ENCODE measurements at regions not wholly inside any gene's neighbourhood (a gene's known extent, or its start where the extent isn't known, plus 50 kb on each side); places are given as distances from the start of the nearest gene placed in this dataset.

GRCh38 chr20:7610681-7611080 lies 329.6 kb downstream of the HAO1 start:
- DNase-seq (ENCODE audit: low read depth, low spot score), result no peak
- Histone ChIP-seq H3K4me3 (ENCODE audit: low read depth, low read length) (no peak overlapping the region), H3K27me3 (ENCODE audit: control insufficient read depth, insufficient read depth, low read length) (no peaks in the 10 kb centered on the region), H3K9me3 (ENCODE audit: control insufficient read depth, insufficient read depth, low read length) (no peaks in the 10 kb centered on the region), H3K27ac (ENCODE audit: low read depth, low read length) (no peak overlapping the region)
- CTCF ChIA-PET, result no interaction called here
- POLR2A ChIA-PET, result no interaction called here
- TF ChIP-seq CTCF (IDR thresholded peaks at IDR 0.05; ENCODE audit: low read depth, low read length), result no peak

- no peak for TF ChIP-seq CTCF (IDR thresholded peaks at IDR 0.05; ENCODE audit: low read depth, low read length)
- H3K27me3 ChIP-seq (ENCODE audit: control insufficient read depth, insufficient read depth, low read length), result no peaks in the 10 kb centered on the region
- ChIA-PET CTCF (no interaction called here), POLR2A (no interaction called here)
- H3K9me3 ChIP-seq (ENCODE audit: control insufficient read depth, insufficient read depth, low read length), result peaks cover 8% of the 10 kb centered on the region; the same call in 1 of the 2 replicates
- no peak for DNase-seq (ENCODE audit: low read depth, low spot score)
- H3K27ac ChIP-seq (ENCODE audit: low read depth, low read length), result no peak overlapping the region
- H3K4me3 ChIP-seq (ENCODE audit: low read depth, low read length), result no peak overlapping the region
Observed at GRCh38 chr20:7617797-7618196, 322.5 kb downstream of the HAO1 start.

GRCh38 chr20:7622399-7622961 lies 317.8 kb downstream of the HAO1 start:
- peaks cover 8% of the 10 kb centered on the region; the same call in 1 of the 2 replicates for H3K9me3 ChIP-seq (ENCODE audit: control insufficient read depth, insufficient read depth, low read length)
- no peak overlapping the region for H3K4me3 ChIP-seq (ENCODE audit: low read depth, low read length)
- DNase-seq (ENCODE audit: low read depth, low spot score), result no peak
- ChIA-PET POLR2A (no interaction called here), CTCF (no interaction called here)
- TF ChIP-seq CTCF (IDR thresholded peaks at IDR 0.05; ENCODE audit: low read depth, low read length), result no peak
- no peaks in the 10 kb centered on the region for H3K27me3 ChIP-seq (ENCODE audit: control insufficient read depth, insufficient read depth, low read length)
- H3K27ac ChIP-seq (ENCODE audit: low read depth, low read length), result no peak overlapping the region

- TF ChIP-seq CTCF (IDR thresholded peaks at IDR 0.05; ENCODE audit: low read depth, low read length), result no peak
- POLR2A ChIA-PET, result no interaction called here
- CTCF ChIA-PET, result no interaction called here
Observed at GRCh38 chr20:7624886-7625285, 315.4 kb downstream of the HAO1 start.

GRCh38 chr20:7627734-7628663 lies 312.3 kb downstream of the HAO1 start:
- DNase-seq (ENCODE audit: low read depth, low spot score), result no peak
- H3K27ac ChIP-seq (ENCODE audit: low read depth, low read length), result no peak overlapping the region
- ChIA-PET POLR2A (no interaction called here), CTCF (interaction anchor here (0.6 kb wide), 1 partner anchor 1843 kb away, joined by 3 read pairs; no protein-coding TSS in a partner anchor)
- H3K27me3 ChIP-seq (ENCODE audit: control insufficient read depth, insufficient read depth, low read length), result no peaks in the 10 kb centered on the region
- H3K4me3 ChIP-seq (ENCODE audit: low read depth, low read length), result no peak overlapping the region
- no peaks in the 10 kb centered on the region for H3K9me3 ChIP-seq (ENCODE audit: control insufficient read depth, insufficient read depth, low read length)
- TF ChIP-seq CTCF (IDR thresholded peaks at IDR 0.05; ENCODE audit: low read depth, low read length), result no peak

More at GRCh38 chr20:7624886-7625285, 315.4 kb downstream of the HAO1 start:
- no peaks in the 10 kb centered on the region for H3K27me3 ChIP-seq (ENCODE audit: control insufficient read depth, insufficient read depth, low read length)
- DNase-seq (ENCODE audit: low read depth, low spot score), result no peak
- H3K4me3 ChIP-seq (ENCODE audit: low read depth, low read length), result no peak overlapping the region
- peaks cover 8% of the 10 kb centered on the region; the same call in 1 of the 2 replicates for H3K9me3 ChIP-seq (ENCODE audit: control insufficient read depth, insufficient read depth, low read length)
- no peak overlapping the region for H3K27ac ChIP-seq (ENCODE audit: low read depth, low read length)
